Astrocyte (in vitro differentiated cells and primary cell): ENCODE measurements at regions not wholly inside any gene's neighbourhood (a gene's known extent, or its start where the extent isn't known, plus 50 kb on each side); places are given as distances from the start of the nearest gene placed in this dataset.

Experiments used
- EZH2 ChIP-seq: IDR thresholded peaks from 2 replicates; pipeline ENCODE4 v1.6.1; 2012; ENCODE audit warnings: mild to moderate bottlenecking, low read length, inconsistent platforms; ENCODE audit not compliant: insufficient read depth
- TF ChIP-seq, protein P1 (sequence below): IDR thresholded peaks from 2 replicates; pipeline ENCODE4 v1.5.1; 2011; ENCODE audit warnings: low read depth, mild to moderate bottlenecking, inconsistent platforms, low read length, moderate library complexity; ENCODE audit not compliant: insufficient read depth

DNA sequence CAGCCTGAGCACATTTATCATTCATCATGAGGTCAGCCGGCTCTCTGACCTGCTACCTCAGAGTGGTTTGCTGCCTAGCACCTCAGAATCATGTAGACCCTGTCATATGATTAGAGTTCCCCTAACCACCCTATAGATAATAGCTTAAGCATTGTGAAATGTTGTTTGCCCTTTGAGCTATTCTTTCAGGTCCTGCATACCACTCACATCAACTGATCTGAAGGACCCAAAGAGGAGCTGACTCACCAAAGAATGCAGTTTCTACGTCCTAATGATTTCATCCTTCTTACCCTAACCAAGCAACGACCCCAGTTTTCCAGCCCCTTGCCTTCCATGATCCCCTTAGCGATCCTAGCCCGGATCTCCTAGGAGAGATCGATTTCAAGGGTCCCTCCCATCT, 527.9 kb downstream of the SOX5 start:
- TF ChIP-seq, protein P1, sequence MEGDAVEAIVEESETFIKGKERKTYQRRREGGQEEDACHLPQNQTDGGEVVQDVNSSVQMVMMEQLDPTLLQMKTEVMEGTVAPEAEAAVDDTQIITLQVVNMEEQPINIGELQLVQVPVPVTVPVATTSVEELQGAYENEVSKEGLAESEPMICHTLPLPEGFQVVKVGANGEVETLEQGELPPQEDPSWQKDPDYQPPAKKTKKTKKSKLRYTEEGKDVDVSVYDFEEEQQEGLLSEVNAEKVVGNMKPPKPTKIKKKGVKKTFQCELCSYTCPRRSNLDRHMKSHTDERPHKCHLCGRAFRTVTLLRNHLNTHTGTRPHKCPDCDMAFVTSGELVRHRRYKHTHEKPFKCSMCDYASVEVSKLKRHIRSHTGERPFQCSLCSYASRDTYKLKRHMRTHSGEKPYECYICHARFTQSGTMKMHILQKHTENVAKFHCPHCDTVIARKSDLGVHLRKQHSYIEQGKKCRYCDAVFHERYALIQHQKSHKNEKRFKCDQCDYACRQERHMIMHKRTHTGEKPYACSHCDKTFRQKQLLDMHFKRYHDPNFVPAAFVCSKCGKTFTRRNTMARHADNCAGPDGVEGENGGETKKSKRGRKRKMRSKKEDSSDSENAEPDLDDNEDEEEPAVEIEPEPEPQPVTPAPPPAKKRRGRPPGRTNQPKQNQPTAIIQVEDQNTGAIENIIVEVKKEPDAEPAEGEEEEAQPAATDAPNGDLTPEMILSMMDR = no peak
- no peak for TF ChIP-seq EZH2
